Fibroblast of villous mesenchyme (primary cell): ENCODE measurements at regions not wholly inside any gene's neighbourhood (a gene's known extent, or its start where the extent isn't known, plus 50 kb on each side); places are given as distances from the start of the nearest gene placed in this dataset.

Experiments used
- DNase-seq: peaks from one replicate; pipeline ENCODE4 v3.0.0-alpha.2; 2010; ENCODE audit warnings: low read depth
- H3K4me3 ChIP-seq: 2 replicates; pipeline ENCODE4 v1.5.1; 2011; ENCODE audit warnings: low read depth, mild to moderate bottlenecking, low read length
- TF ChIP-seq, protein P1 (sequence below): IDR thresholded peaks from 2 replicates; pipeline ENCODE4 v1.5.1; 2012; ENCODE audit warnings: low read depth, mild to moderate bottlenecking, low read length; ENCODE audit not compliant: insufficient read depth

DNA sequence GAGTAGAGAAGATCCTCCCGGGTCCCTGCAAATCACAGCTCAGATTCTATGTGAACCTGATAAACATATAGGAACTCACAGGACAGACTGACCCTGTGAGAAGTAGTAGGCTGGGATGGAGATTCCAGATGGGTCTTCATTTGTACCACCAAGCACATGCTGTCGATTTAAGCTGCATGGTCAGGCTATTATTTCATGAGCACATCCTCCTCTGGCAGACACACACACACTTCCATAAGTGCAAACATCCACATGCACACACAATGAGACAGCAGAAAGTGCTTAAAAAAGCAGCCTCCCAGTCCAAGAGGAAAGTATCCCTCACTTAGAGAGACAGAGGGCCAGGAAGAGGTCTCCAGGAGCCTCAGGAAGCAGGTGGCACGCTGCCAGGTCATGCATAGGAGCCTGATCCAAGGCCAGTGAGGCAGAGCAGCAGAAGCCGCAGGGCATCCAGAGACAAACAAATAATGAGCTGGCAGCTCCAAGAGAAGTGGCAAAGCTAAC lies 131.8 kb downstream of the UNC5CL start:
- no peak overlapping the region for H3K4me3 ChIP-seq
- no peak for DNase-seq
- TF ChIP-seq, protein P1, sequence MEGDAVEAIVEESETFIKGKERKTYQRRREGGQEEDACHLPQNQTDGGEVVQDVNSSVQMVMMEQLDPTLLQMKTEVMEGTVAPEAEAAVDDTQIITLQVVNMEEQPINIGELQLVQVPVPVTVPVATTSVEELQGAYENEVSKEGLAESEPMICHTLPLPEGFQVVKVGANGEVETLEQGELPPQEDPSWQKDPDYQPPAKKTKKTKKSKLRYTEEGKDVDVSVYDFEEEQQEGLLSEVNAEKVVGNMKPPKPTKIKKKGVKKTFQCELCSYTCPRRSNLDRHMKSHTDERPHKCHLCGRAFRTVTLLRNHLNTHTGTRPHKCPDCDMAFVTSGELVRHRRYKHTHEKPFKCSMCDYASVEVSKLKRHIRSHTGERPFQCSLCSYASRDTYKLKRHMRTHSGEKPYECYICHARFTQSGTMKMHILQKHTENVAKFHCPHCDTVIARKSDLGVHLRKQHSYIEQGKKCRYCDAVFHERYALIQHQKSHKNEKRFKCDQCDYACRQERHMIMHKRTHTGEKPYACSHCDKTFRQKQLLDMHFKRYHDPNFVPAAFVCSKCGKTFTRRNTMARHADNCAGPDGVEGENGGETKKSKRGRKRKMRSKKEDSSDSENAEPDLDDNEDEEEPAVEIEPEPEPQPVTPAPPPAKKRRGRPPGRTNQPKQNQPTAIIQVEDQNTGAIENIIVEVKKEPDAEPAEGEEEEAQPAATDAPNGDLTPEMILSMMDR, result no peak

DNA sequence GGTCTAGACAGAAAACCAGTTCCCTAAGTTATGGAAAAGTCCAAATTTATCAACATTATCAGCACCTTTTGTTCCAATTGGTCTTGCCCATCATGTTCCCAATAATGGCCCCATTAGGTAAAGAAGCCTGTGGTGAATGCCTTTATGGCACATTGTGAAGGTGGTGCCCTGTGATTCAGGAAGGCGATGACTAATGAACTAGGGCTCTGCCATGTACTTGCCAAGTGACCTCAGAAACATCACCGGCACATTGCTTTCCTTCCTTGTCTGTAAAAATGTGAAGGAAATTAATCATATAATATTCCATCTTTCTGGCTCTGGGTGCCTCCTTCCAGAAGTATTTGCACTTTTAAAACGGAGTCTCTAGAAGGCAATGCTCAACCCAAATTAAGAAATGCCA lies 132.3 kb downstream of the UNC5CL start:
- H3K4me3 ChIP-seq, result no peak overlapping the region
- DNase-seq, result no peak
- TF ChIP-seq, protein P1, result no peak

DNA sequence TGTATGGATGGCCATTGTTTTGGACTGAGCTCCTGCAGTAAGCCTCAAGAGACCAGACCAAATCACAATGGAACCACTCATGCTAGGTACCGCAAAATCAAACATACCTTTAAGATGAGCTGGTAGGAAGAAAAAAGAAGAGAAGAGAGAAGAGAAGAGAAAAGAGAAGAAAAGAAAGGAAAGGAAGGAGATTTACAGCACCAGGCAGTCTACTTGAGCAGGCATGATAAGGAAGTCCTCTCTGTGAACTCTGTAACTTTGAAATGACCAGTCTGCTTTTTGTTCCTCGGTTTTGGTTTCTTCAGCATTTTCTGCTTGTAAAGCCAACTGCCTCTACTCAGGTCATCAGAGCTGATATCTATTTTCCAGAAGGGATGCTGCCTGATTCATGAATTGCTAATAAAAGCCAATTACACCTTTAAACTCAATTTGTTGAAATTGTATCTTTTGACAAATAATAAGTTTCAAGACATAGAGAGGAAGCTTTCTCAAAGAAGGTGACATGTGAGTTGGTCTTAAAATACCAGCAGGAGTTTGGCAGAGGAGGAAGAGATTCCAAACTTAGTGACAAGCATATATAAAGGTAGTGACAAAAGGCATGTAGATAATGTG lies 134.3 kb downstream of the UNC5CL start:
- no peak overlapping the region for H3K4me3 ChIP-seq
- DNase-seq, result no peak
- TF ChIP-seq, protein P1, result no peak

DNA sequence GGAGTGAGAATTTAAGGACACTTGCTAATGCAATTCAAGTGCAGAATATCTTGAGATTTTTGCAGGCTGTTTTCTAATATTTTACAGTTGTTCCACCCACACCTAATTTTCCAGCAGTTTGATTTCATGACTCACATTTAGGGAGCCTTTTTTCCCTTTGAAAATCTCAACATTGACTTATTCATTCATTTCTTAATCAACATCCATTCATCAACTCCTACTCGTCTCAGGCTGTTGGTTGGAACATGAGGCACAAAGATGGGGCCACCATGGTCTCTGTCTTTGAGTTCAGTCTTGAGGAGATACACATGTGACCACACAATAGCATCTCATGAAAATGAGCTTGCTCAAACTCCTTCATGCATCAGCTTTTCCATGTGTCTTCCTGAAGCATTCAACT lies 135.6 kb downstream of the UNC5CL start:
- DNase-seq, result no peak
- TF ChIP-seq, protein P1, result no peak
- no peak overlapping the region for H3K4me3 ChIP-seq

- TF ChIP-seq, protein P1, result no peak
- H3K4me3 ChIP-seq, result no peak overlapping the region
- no peak for DNase-seq
Observed at GRCh38 chr6:40901322-40902055, 137.5 kb downstream of the UNC5CL start.

DNA sequence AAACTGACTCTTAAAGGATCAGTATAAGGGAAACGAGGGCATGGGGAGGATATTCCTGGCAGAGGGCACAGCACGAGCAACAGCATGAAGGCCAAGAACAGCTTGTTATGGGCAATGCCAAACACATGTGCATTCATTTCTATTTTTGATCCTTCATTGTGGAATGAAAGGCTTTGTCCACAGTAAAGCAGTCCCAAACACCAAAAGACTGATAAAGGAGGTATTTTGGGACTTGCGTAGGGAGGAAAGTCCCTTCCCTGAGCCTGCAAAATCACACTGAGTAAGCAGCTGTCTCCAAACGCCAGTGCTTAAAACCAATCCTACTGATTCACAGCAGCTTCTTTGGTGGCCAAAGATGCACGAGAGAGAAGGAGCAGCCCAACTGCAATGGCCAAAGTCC lies 138.2 kb downstream of the UNC5CL start:
- DNase-seq, result no peak
- H3K4me3 ChIP-seq, result no peak overlapping the region
- TF ChIP-seq, protein P1, result no peak
